Spinal cord (tissue), 9 donors: ENCODE measurements at regions not wholly inside any gene's neighbourhood (a gene's known extent, or its start where the extent isn't known, plus 50 kb on each side); places are given as distances from the start of the nearest gene placed in this dataset.

Experiments
- DNase-seq, 6 donors: peaks; one replicate each; pipeline versions ENCODE4 v3.0.0 to v3.0.0-alpha.2; 2013 to 2015; ENCODE audit warnings: low spot score in 6 of 6, low read depth in 4 of 6
- H3K27ac ChIP-seq: one replicate; pipeline ENCODE4 v1.5.1; 2013; ENCODE audit warnings: low read depth, low read length, control low read depth
- H3K27me3 ChIP-seq: one replicate; pipeline ENCODE4 v1.6.1; 2013; ENCODE audit warnings: low read length; ENCODE audit not compliant: control insufficient read depth, insufficient read depth
- H3K36me3 ChIP-seq: one replicate; pipeline ENCODE4 v1.6.1; 2013; ENCODE audit warnings: low read length; ENCODE audit not compliant: control insufficient read depth, insufficient read depth
- H3K4me1 ChIP-seq: one replicate; pipeline ENCODE4 v1.6.1; 2013; ENCODE audit warnings: low read length; ENCODE audit not compliant: control insufficient read depth, insufficient read depth
- H3K4me3 ChIP-seq: one replicate; pipeline ENCODE4 v1.5.1; 2013; ENCODE audit warnings: low read depth, low read length, control low read depth
- H3K9me3 ChIP-seq: one replicate; pipeline ENCODE4 v1.6.1; 2013; ENCODE audit warnings: low read length; ENCODE audit not compliant: control insufficient read depth, insufficient read depth
- WGBS: methylation state at CpG from one replicate; pipeline ENCODE4 v1.1.5; 2013; ENCODE audit warnings: missing lambda C conversion rate; ENCODE audit not compliant: insufficient coverage; 5-methylcytosine and 5-hydroxymethylcytosine counted together
- donor health status: healthy.

GRCh38 chr6:103925317-103925716 lies 934.4 kb downstream of the HACE1 start:
- no peaks in the 10 kb centered on the region for H3K4me1 ChIP-seq
- WGBS: no CpG with 5 or more reads among the region's 2 CpGs
- DNase-seq: peak in 4 of 6 donors; percentile 7 to 49 (median 20)
- no peaks in the 10 kb centered on the region for H3K27me3 ChIP-seq
- no peaks in the 10 kb centered on the region for H3K36me3 ChIP-seq
- peaks cover 6% of the 10 kb centered on the region for H3K9me3 ChIP-seq
- no peak overlapping the region for H3K4me3 ChIP-seq
- no peak overlapping the region for H3K27ac ChIP-seq

- no peaks in the 10 kb centered on the region for H3K27me3 ChIP-seq
- DNase-seq: no peak
- H3K36me3 ChIP-seq: no peaks in the 10 kb centered on the region
- peaks cover 2% of the 10 kb centered on the region for H3K9me3 ChIP-seq
- H3K27ac ChIP-seq: no peak overlapping the region
- no peaks in the 10 kb centered on the region for H3K4me1 ChIP-seq
- H3K4me3 ChIP-seq: no peak overlapping the region
Measured at GRCh38 chr6:103910018-103910417, 949.7 kb downstream of the HACE1 start.

- Histone ChIP-seq H3K27ac (no peak overlapping the region), H3K27me3 (no peaks in the 10 kb centered on the region), H3K4me1 (no peaks in the 10 kb centered on the region), H3K9me3 (peaks cover 5% of the 10 kb centered on the region), H3K36me3 (no peaks in the 10 kb centered on the region), H3K4me3 (no peak overlapping the region)
- WGBS: 87% methylated on average over 2 of the region's 3 CpGs
- DNase-seq: no peak
Measured at GRCh38 chr6:103908898-103909297, 950.8 kb downstream of the HACE1 start.

- no CpG with 5 or more reads among the region's 2 CpGs for WGBS
- H3K27me3 ChIP-seq: no peaks in the 10 kb centered on the region
- no peak overlapping the region for H3K27ac ChIP-seq
- H3K4me3 ChIP-seq: no peak overlapping the region
- DNase-seq: no peak
- H3K9me3 ChIP-seq: no peaks in the 10 kb centered on the region
- no peaks in the 10 kb centered on the region for H3K36me3 ChIP-seq
- H3K4me1 ChIP-seq: no peaks in the 10 kb centered on the region
Measured at GRCh38 chr6:103895136-103895535, 964.6 kb downstream of the HACE1 start.

- no peaks in the 10 kb centered on the region for H3K9me3 ChIP-seq
- H3K27me3 ChIP-seq: no peaks in the 10 kb centered on the region
- H3K4me3 ChIP-seq: no peak overlapping the region
- H3K27ac ChIP-seq: no peak overlapping the region
- DNase-seq: peak in 2 of 6 donors; percentile 57 to 72
- no peaks in the 10 kb centered on the region for H3K4me1 ChIP-seq
- no peaks in the 10 kb centered on the region for H3K36me3 ChIP-seq
- 20% methylated on average over 1 of the region's 2 CpGs for WGBS
Measured at GRCh38 chr6:103893141-103893581, 966.6 kb downstream of the HACE1 start.

- H3K4me1 ChIP-seq: peaks cover 6% of the 10 kb centered on the region
- no CpG with 5 or more reads among the region's 1 CpG for WGBS
- no peaks in the 10 kb centered on the region for H3K9me3 ChIP-seq
- no peak overlapping the region for H3K4me3 ChIP-seq
- no peaks in the 10 kb centered on the region for H3K27me3 ChIP-seq
- DNase-seq: no peak
- no peaks in the 10 kb centered on the region for H3K36me3 ChIP-seq
- no peak overlapping the region for H3K27ac ChIP-seq
Measured at GRCh38 chr6:103886951-103887350, 972.8 kb downstream of the HACE1 start.

GRCh38 chr6:103885446-103885845 lies 974.3 kb downstream of the HACE1 start:
- peak in 2 of 6 donors; percentile 22 to 56 for DNase-seq
- H3K36me3 ChIP-seq: no peaks in the 10 kb centered on the region
- no peak overlapping the region for H3K27ac ChIP-seq
- no peaks in the 10 kb centered on the region for H3K9me3 ChIP-seq
- no peaks in the 10 kb centered on the region for H3K27me3 ChIP-seq
- no CpG with 5 or more reads among the region's 1 CpG for WGBS
- no peak overlapping the region for H3K4me3 ChIP-seq
- H3K4me1 ChIP-seq: peaks cover 6% of the 10 kb centered on the region

- no CpG with 5 or more reads among the region's 3 CpGs for WGBS
- no peak overlapping the region for H3K4me3 ChIP-seq
- H3K27me3 ChIP-seq: no peaks in the 10 kb centered on the region
- H3K27ac ChIP-seq: no peak overlapping the region
- H3K36me3 ChIP-seq: no peaks in the 10 kb centered on the region
- peaks cover 3% of the 10 kb centered on the region for H3K4me1 ChIP-seq
- DNase-seq: no peak
- no peaks in the 10 kb centered on the region for H3K9me3 ChIP-seq
Measured at GRCh38 chr6:103879800-103880199, 979.9 kb downstream of the HACE1 start.

GRCh38 chr6:103875221-103875620 lies 984.5 kb downstream of the HACE1 start:
- Histone ChIP-seq H3K36me3 (no peaks in the 10 kb centered on the region), H3K4me1 (no peaks in the 10 kb centered on the region), H3K27ac (no peak overlapping the region), H3K27me3 (no peaks in the 10 kb centered on the region), H3K4me3 (no peak overlapping the region), H3K9me3 (no peaks in the 10 kb centered on the region)
- WGBS: 89% methylated on average over 2 of the region's 3 CpGs
- DNase-seq: no peak

- no peak overlapping the region for H3K27ac ChIP-seq
- 20% methylated on average over 1 of the region's 3 CpGs for WGBS
- no peaks in the 10 kb centered on the region for H3K9me3 ChIP-seq
Measured at GRCh38 chr6:103874575-103874974, 985.1 kb downstream of the HACE1 start.

More at GRCh38 chr6:103874575-103874974, 985.1 kb downstream of the HACE1 start:
- Histone ChIP-seq H3K36me3 (no peaks in the 10 kb centered on the region), H3K27me3 (no peaks in the 10 kb centered on the region), H3K4me1 (no peaks in the 10 kb centered on the region), H3K4me3 (no peak overlapping the region)
- no peak for DNase-seq
